PC-3 (cell line): ENCODE measurements at regions not wholly inside any gene's neighbourhood (a gene's known extent, or its start where the extent isn't known, plus 50 kb on each side); places are given as distances from the start of the nearest gene placed in this dataset.

Experiments
- EZH2phosphoT487 ChIP-seq: fragments of 300-600 bp; sonication (generic); IDR thresholded peaks from 2 replicates; pipeline ENCODE4 v1.6.1; 2018; ENCODE audit warnings: mild to moderate bottlenecking, antibody characterized with exemption, low read length, borderline replicate concordance
- TF ChIP-seq, protein P1 (sequence below): fragments of 300-600 bp; sonication (generic); conservative IDR thresholded peaks from 2 replicates; pipeline ENCODE4 v1.5.1; 2017; ENCODE audit warnings: antibody characterized with exemption, low read depth, mild to moderate bottlenecking, low read length

DNA sequence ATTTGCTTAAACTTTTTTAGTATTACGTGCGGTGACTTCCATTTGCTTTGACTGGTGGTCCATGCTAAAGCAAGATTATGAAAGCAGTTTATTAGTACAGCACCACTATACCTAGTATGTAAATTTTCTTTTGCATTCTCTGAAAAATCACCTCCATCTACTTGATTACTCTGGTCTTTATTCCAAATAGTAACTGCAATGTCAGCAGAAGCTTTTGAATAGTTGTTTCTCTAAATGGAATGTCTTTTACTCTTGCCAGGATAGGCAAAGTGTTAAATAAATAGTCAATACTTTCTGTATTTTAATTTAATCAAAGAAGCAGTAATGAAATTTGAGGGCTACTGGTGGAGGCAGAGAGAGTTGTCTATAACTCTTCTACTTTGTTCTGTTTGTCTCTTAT, 167.2 kb upstream of the SLC4A4 start:
- TF ChIP-seq, protein P1, sequence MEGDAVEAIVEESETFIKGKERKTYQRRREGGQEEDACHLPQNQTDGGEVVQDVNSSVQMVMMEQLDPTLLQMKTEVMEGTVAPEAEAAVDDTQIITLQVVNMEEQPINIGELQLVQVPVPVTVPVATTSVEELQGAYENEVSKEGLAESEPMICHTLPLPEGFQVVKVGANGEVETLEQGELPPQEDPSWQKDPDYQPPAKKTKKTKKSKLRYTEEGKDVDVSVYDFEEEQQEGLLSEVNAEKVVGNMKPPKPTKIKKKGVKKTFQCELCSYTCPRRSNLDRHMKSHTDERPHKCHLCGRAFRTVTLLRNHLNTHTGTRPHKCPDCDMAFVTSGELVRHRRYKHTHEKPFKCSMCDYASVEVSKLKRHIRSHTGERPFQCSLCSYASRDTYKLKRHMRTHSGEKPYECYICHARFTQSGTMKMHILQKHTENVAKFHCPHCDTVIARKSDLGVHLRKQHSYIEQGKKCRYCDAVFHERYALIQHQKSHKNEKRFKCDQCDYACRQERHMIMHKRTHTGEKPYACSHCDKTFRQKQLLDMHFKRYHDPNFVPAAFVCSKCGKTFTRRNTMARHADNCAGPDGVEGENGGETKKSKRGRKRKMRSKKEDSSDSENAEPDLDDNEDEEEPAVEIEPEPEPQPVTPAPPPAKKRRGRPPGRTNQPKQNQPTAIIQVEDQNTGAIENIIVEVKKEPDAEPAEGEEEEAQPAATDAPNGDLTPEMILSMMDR, result no peak
- TF ChIP-seq EZH2phosphoT487, result no peak
